GM19463 (cell line): ENCODE measurements at regions not wholly inside any gene's neighbourhood (a gene's known extent, or its start where the extent isn't known, plus 50 kb on each side); places are given as distances from the start of the nearest gene placed in this dataset.

Experiments
- ATAC-seq: cut with Tn5 transposase; IDR thresholded peaks from one replicate; pipeline ENCODE4 v1.9.1; 2021; ENCODE audit warnings: mild to moderate bottlenecking, moderate library complexity; ENCODE audit not compliant: unreplicated experiment

DNA sequence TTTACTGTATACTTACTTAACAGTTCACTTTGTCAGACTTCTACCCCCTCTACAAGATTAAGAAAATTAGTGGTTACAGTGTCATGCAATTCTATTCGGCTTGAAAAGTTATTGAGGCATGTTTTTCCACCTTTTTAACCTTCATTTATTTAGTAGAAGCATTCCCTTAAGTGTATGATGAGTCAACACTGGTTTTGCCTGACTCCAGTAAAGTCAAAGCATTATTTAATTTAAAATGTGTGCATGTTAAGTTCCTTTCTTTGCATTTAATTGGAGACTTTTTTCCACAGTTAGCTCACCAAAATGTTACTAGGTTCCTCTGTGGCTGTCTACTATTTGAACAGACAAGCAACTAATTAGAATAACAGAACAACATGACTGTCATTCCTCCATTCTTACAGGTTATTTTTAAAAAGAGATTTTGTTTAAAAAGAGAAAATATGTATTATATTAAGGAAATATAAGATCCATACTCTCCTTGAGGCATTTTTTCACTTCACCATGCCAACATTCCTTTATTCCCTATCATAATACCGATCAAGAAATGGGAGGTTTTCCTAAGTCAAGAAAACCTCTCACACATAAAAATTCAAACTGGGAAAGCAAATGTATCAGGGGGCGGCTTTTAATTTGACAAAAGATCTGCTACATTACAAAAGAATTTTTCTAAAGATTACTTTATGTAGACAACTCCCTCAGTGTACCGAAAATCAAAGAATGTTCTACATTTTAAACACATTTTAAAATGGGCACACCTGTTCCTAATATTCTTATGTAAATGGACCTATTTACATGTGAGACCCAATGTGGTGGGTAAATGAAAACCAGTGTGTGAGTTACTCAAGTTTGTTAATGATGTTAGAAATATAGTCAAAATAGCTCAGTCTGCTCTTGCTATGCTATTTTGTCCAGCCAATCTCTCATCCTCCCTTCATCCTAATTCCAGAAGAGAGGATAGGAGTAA, 361.2 kb downstream of the UTRN start:
- no peak for ATAC-seq

DNA sequence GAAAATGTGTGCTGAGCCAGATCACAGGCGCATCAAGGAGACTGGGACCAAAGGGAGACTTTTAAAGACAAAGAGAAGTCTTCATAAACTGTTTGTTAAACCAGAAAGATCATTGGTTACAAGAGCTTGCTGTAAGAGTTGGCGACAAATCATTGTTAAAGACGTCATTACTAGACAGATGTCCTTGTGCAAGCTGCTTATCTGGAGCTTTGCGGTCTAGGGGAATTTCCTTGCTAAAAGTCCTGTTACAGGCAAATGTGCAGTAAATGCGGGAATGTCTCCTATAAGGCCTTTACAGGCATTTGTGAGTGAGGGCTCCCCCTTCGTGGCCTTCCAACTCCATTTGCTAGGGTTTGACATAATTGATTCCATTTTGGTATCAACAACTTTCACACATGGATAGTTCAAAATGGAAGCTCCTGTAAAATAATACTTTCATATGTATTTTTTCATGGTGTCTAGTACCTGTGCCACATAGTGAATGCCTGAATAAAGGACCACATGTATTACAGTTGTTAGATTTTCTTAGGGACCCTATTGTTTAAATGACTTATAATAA, 362.4 kb downstream of the UTRN start:
- ATAC-seq, result no peak

DNA sequence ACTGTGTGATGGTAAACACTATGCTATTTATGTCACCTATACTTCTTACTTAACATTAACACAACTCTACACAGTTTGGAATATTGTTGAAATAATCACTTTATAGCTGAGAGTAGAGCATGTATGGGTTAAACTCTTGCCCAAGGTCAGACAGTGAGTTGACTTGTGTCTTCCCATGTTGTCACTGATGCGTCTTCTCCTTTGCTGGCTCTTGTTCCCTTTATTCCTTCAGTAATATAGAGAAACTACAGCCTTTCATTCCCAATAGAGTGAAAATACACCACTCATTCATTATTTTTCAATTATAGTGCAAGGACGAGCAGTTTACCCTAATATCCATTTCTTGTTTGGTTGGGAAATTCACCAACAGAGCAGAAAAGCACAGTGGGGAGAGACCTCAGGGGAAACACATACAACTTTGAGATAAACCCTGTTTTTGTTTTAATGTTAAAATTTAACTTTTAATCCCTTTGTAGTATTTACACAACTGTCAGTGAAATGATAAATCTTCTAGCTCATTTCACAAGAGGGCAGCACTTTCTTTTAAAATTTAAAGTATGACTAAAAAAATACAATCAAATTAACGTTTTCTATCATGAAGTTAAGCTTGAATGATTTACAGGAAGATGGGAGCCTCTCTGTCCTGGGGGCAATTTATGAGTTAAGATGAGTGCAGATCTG, 363.0 kb downstream of the UTRN start:
- ATAC-seq, result no peak

DNA sequence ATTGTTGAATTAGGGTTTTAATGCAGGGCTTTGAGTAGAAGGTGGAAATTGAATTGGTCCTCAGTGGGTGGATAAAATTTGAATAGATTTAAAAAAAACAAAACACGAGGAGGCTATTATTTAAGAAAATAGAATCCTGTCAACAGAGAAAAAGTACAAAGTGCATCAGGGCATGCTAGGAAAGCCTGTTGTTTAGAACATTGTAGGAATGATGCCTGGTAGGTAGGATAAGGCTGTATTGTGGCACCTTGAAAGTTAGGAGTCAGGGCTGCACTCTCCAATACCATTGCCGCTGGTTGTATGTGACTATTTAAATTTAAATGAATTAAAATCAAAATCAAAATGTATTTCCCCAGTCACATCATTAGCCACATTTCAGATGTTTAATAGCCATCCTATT, 363.9 kb downstream of the UTRN start:
- ATAC-seq, result no peak

DNA sequence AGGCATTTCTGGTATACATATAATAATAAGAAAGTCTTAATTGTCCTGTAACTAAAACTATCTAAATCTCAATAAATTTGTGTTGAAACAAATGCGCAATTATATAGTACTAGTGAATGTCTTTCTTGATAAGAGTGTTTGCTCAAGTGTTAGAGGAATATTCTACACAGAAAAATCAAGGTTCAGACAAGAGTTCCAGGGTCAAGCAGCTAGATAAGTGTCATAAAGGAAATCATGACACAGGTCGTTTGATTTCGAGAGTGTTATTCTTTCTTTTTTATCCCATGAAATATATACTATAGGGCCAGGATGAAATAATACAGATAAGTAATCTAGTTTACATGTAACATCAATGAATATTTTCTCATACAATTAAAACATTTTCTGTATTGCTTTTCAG, 366.1 kb downstream of the UTRN start:
- no peak for ATAC-seq

DNA sequence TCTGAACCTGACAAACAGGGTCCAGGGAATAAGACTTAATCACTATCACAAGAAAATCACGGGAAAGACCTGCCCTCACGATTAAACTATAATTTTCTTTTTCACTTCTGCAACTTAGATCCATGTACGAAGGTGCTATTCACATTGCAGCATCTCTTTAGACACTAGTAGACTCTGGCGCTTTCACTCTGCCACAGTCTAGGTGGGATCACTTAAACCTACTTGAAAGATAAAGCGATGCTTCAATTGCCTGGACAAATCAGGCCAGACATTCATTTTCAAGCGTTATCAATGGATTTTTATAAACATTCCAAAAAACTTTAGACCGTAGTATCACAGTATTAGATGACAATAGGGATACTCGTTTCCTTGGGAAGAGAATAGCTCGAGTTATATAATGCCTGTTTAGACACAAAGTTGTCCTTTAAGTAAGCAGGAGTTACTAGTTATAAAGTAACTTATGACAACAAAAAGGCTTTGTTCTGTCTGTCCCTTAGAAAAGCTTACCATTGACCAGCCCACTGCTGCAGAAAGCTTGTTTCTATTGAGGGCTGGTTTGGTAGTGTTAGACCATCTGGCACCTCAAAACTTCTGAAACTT, 367.3 kb downstream of the UTRN start:
- ATAC-seq, result no peak

DNA sequence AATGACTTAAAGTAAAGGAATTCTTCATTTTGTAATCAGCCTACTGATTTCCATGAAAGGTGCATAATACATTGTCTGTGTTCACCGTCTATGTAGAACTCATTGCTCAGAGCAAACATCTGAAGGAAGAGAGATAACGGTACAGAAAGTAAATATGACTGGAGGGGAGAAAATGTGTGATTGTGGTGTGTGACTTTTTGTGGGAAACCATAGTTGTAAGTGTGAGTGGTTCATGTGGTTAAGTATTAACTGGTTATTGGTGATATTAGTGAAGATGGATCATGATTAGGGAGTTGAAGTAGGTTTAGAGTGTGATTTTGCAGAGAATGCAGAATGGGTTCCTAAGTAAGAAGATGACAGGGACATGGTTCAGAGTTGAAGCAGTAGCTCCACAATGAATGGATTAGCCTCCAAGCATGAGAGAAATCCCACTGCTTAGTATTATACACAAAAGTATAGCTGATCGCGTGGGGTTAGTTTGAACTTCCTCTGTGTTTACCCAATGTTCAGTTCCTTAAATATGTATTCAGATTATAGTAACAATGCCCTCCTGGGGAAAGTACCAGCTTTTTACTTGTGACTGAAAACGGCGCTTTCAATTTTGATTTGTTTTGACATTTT, 368.9 kb downstream of the UTRN start:
- peak; percentile 86 for ATAC-seq

DNA sequence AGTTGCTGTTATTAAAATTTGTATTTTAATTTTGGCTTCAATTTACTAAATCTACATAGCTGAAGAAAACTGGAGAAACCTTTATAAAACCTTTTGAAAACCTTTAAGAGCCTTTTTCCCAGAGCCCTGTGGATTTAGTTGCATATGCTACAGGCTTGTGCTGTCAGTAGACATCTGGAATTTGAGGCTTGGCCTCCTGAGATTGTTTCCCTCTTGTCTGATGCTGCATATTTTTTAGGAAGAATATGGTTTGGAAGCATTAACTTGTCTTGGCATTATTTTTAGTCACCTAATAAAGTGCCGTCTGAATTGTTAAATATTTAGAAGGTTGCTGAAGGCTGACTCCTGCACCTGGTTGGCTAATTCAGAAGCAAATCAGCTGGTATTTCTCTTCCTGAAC, 369.4 kb downstream of the UTRN start:
- no peak for ATAC-seq

DNA sequence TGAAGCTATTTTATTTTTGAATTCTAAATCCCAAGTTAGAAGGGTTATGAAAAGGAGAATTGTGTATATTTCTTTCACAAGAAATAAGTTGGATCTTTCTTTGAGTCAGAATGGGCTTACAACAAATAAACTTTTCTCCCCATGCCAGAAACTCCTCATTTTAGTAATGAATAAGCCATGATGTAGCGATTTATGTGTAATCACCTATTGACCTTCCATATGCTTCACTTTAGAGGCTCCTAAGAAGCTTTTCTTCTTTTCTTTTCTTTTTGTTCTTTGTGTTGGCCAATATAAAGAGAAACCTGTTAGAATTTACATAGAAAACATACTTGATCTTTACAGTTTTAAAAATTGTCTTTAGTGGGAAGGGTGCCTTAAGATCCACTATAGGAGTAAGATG, 370.2 kb downstream of the UTRN start:
- no peak for ATAC-seq

DNA sequence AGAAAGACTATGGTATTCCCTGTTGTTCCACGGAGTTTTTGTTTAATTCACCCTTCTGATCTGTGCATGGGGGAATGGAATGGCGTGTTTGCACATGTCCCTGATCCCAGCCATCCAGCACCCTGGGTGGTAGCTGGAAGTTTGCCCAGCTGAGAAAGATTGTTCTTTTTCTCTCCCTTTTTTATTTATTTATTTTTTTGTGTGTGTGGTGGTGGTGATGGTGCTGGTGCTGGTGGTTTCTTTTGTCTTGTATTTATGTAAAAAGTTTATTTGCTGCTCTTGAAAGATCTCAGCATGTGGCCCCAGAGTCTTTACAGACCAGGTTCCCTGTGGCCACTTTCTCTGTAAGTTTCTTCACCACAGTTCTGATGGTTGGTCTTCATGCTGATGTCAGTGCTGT, 372.6 kb downstream of the UTRN start:
- no peak for ATAC-seq

DNA sequence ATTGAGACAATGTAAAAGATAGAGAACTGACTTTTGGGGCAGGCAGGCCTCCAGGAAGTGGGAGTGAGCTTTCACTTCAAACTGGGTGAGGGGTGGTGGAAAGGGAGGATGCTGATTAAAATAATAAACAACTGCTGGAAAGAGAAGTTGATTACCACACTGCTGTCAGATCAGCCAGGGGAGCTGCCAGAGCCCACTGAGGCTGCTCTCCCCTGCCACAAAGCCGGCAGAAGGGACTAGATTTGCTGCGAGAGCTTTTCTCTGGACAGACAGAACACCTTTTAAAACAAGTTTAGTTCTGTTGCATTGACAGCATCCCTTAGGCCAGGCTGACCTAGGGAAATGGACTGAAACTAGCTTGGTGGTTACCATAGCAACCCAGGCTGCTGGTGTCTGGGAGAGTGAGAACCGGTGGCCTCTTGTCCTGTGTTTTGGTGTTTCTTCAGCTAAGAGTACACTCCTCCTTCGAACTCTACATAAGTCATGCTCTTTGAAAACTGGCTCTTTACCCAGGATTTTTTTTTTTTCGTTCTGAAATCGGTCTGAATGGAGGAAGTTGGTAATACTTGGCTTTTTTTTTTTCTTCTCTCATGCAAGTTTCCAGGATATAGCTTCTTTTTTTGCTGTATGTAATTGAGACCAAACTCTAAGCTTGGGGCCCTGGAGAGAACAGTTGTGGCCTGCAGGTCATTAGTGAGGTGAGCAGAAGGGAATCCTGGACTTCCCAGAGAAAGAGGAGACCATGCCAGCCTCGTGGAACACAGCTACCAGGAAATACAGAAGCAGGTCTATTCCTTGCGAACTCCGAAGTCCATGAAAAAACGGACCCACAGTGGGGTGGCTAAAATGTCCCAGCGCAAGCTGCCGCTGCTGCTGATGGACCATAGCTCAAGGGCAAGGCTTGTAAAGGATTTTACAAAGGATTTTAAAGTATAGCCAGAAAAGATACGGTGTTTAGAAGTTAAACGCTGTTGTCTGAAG, 374.4 kb downstream of the UTRN start:
- ATAC-seq, result peak; percentile 70

DNA sequence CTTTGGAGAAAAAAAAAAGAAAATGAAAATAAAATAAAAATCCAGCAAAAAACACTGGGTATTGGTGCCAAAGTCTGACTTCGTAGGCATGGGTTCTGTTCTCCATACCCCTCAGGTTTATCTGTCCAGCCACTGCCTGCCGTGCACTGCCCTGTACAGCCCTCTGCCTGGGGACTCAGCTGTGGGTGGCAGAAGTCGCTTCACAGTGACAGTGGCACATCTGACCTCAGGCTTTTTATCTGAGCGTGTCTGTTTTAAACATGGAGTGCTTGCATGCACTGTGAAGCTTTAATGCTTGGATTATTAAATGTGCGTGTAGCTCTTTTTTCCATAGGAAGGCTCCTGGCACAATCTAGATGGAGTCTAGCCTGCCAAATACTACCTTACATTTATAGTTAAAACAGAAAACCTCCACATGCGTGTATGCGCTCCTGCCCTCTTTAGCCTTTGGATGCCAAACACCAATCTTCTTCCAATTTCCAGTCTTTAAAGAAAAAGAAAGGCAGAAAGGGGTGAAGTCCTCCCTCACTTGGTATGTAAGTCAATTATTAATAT, 375.5 kb downstream of the UTRN start:
- ATAC-seq, result no peak

DNA sequence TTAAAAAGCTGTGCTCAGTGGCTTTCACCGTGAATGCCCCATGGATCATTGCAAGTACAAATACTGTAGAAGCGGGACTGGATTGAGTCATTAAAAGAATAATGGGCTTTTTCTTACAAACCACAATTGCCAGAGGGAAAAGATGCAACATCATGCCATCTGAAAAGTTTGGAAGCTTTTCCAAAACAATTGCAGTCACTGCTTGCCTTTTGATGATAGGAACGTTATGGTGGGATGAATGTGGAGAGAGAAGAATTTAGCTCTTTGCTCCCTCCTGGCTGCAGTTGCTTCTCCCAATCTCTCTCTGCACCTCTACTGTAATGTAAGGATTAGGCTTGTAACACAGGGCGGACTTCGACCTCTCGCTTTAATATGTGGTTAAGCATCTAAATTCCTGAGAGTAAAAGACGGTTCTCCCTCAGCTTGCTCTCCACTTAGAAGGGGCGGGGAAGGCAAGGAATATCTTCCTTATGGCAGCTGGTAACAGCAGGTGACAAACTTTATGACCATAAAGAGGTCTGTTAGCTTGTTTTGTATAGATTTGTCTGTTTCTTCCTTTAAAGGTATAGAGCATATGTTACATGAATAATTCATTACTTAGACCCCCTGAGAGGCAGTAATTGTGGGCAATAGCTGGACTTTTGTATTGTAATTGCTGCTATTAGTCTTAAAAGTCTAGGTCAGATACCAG, 376.1 kb downstream of the UTRN start:
- no peak for ATAC-seq

DNA sequence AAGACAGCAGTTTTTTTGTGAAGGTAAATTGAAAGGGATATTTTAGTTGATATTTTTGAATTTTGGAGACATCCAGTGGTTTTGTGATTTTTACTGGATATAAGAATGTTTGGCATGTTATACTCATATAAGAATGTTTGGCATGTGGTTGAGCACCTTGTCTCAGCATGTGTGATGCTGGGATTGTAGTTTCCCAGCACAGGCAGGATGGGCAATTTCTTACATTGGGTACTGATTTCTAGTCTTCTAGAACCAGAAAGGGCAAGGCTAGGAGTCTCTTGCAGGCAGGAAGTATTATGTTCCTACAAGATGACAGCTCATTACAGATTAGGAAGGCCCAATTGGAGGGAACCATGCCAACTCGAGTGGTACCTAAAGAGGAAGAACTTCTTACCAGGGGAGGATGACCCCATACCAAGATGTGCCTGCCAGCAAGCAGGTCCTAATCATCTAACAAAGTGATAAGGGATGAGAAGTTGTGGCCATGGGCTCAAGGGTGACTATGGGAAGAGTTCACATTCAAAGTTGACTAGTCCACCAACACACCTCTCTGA, 377.8 kb downstream of the UTRN start:
- no peak for ATAC-seq

DNA sequence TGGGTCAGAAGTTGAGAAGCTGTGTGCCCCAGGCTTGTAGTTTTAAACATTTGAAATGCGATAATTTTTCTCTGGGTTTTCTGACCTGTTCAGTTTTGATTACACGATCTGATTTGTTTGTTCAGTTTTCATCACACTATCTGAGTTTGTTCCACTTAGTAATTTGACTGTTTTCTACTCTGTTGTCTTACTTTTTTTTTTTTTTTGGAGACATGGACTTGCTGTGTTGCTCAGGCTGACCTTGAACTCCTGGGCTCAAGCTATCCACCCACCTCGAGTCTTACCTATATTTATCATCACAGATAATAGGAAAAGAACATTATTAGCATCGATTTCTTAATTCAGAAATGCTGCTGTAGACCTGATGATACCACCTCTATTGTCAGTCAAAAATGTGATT, 379.1 kb downstream of the UTRN start:
- ATAC-seq, result no peak

DNA sequence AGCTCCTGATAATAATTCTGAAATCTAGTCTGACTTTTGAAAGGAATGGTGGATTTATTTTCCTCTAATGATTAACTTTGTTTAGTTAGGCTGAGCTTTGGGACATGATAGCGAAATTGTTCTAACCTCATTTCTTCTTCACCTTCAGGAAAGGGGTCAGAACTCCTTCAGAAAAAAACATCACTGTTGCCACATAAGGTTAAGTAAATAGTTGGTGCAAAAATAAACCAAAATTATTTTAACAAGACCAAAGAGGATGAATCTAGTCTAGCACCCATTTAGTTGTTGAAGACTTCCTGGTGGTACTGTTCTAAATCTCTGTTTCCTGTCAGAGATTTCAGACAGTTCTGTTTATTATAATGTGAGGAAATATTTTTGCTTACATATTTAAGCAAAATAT, 379.8 kb downstream of the UTRN start:
- no peak for ATAC-seq

DNA sequence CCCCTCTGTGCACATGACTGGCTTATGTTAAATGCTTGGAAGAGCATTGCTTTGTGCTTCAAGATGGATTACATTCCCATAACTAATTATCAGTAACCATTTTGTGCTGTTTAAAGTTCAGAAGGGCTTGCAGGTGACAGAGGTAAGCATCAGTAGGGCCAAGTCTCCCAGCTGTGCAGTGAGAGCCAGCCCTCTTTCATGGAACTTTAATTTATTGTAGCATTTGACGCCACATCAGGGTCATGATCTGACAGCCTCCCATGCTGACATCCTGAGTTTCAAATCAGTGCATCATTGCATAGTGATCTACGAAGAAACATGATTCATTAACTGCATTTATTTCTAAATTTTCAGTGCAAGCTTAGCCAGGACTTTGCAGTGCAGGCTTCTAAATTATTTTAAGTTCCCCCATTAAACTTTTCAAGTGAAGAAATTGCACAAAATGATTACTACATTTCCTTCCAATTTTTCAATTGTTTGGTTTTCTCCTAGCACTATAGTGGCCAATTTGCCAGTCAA, 380.9 kb downstream of the UTRN start:
- no peak for ATAC-seq

DNA sequence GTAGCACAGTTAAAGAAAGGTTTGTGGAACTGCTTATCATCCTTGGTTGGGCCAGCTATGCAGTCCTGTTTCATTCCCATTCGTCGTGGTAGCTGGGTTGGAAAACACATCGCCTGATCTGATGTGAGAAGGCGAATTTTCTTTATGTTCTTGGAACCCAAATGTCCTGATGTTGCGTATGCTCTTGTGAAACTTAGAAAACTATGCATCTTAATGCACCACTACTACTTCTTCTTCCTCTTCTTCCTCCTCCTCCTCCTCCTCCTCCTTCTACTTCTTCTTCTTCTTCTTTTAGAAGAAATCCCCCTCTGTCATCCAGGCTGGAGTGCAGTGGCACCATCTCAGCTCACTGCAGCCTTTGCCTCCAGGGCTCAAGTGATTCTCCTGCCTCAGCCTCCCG, 381.6 kb downstream of the UTRN start:
- ATAC-seq, result no peak
